C4-2B (cell line): ENCODE measurements at regions not wholly inside any gene's neighbourhood (a gene's known extent, or its start where the extent isn't known, plus 50 kb on each side); places are given as distances from the start of the nearest gene placed in this dataset.

Source experiments
- H3K27ac ChIP-seq: fragments of 450-650 bp; 2 replicates; pipeline ENCODE4 v1.5.1; 2017
- CTCF ChIP-seq: fragments of 450-650 bp; conservative IDR thresholded peaks from 2 replicates; pipeline ENCODE4 v1.5.1; 2017; ENCODE audit warnings: mild to moderate bottlenecking
- ZFX ChIP-seq: fragments of 450-650 bp; IDR thresholded peaks from 2 replicates; pipeline ENCODE4 v1.6.1; 2017

GRCh38 chr17:62871291-62871690 is 63.2 kb upstream of the MARCHF10 start:
- no peak overlapping the region for H3K27ac ChIP-seq
- TF ChIP-seq CTCF, result no peak
- no peak for TF ChIP-seq ZFX

- no peak overlapping the region for H3K27ac ChIP-seq
Measured at GRCh38 chr17:62870552-62870971, 62.4 kb upstream of the MARCHF10 start.

GRCh38 chr17:62870030-62870541 is 62.0 kb upstream of the MARCHF10 start:
- TF ChIP-seq CTCF (no peak), ZFX (no peak)
- no peak overlapping the region for H3K27ac ChIP-seq

More at GRCh38 chr17:62870552-62870971, 62.4 kb upstream of the MARCHF10 start:
- TF ChIP-seq ZFX (no peak), CTCF (no peak)

GRCh38 chr17:62868723-62869122 is 60.6 kb upstream of the MARCHF10 start:
- TF ChIP-seq CTCF, result no peak
- TF ChIP-seq ZFX, result no peak

GRCh38 chr17:62868008-62868407 is 59.9 kb upstream of the MARCHF10 start:
- no peak overlapping the region for H3K27ac ChIP-seq
- TF ChIP-seq CTCF (no peak), ZFX (no peak)

More at GRCh38 chr17:62868723-62869122, 60.6 kb upstream of the MARCHF10 start:
- H3K27ac ChIP-seq, result no peak overlapping the region

- no peak overlapping the region for H3K27ac ChIP-seq
- no peak for TF ChIP-seq CTCF
- no peak for TF ChIP-seq ZFX
Measured at GRCh38 chr17:62867303-62867702, 59.2 kb upstream of the MARCHF10 start.

- H3K27ac ChIP-seq, result no peak overlapping the region
- TF ChIP-seq CTCF (no peak), ZFX (no peak)
Measured at GRCh38 chr17:62866471-62866870, 58.4 kb upstream of the MARCHF10 start.
